Transverse colon (tissue), 4 donors: ENCODE measurements at regions not wholly inside any gene's neighbourhood (a gene's known extent, or its start where the extent isn't known, plus 50 kb on each side); places are given as distances from the start of the nearest gene placed in this dataset.

ENCODE experiments used
- DNase-seq: peaks from one replicate; pipeline ENCODE4 v3.0.0-alpha.2; 2019
- H3K27ac ChIP-seq, 4 donors: fragments of 200-600 bp; sonication (generic); 2 replicates each; pipeline ENCODE4 v1.5.1; 2016 to 2018; ENCODE audit warnings: inconsistent platforms in 4 of 4
- H3K27me3 ChIP-seq: fragments of 200-600 bp; sonication (generic); 2 replicates; pipeline ENCODE4 v1.5.1; 2017; ENCODE audit warnings: inconsistent platforms
- H3K36me3 ChIP-seq, 4 donors: fragments of 200-600 bp; sonication (generic); 2 replicates each; pipeline ENCODE4 v1.5.1; 2017 to 2019; ENCODE audit warnings: inconsistent platforms in 4 of 4
- H3K4me1 ChIP-seq, 4 donors: fragments of 200-600 bp; sonication (generic); 2 replicates each; pipeline ENCODE4 v1.5.1; 2017 to 2020; ENCODE audit warnings: inconsistent platforms in 4 of 4
- H3K4me3 ChIP-seq, 4 donors: fragments of 200-600 bp; sonication (generic); 1 replicate in 1 of 4; 2 replicates in 3 of 4; pipeline versions ENCODE4 v1.5.1 to v1.6.1; 2017 to 2019; ENCODE audit warnings: inconsistent platforms in 4 of 4
- H3K9me3 ChIP-seq, 2 donors: fragments of 200-600 bp; sonication (generic); 2 replicates each; pipeline ENCODE4 v1.5.1; 2017 to 2019; ENCODE audit warnings: inconsistent platforms in 2 of 2
- CTCF ChIP-seq, 5 experiments: fragments of 200-600 bp in 3 of 5; fragments of 450-650 bp in 2 of 5; sonication (generic) in 3 of 5; IDR thresholded peaks; 1 replicate in 2 of 5; 2 replicates in 3 of 5; pipeline ENCODE4 v1.5.1; 2016 to 2017; ENCODE audit warnings: antibody characterized with exemption in 5 of 5, inconsistent platforms in 3 of 5, mild to moderate bottlenecking in 2 of 5, moderate library complexity in 1 of 5
- EP300 ChIP-seq: sonication (generic); formaldehyde crosslinking; IDR thresholded peaks from one replicate; pipeline ENCODE4 v1.6.1; 2017; ENCODE audit warnings: antibody characterized with exemption, low read depth
- POLR2A ChIP-seq: fragments of 450-650 bp; IDR thresholded peaks from one replicate; pipeline ENCODE4 v1.6.1; 2016; ENCODE audit warnings: antibody characterized with exemption, mild to moderate bottlenecking, moderate library complexity
- POLR2AphosphoS5 ChIP-seq, 3 donors: sonication (generic); formaldehyde crosslinking; IDR thresholded peaks; one replicate each; pipeline ENCODE4 v1.6.1; 2016; ENCODE audit warnings: antibody characterized with exemption in 3 of 3
- WGBS, 2 donors: methylation state at CpG; one replicate each; pipeline ENCODE4 v1.1.5; 2018; ENCODE audit warnings: low coverage in 1 of 2; 5-methylcytosine and 5-hydroxymethylcytosine counted together
- in situ Hi-C, 4 donors: fragments of 200-750 bp; cut with MboI; loops; one replicate each; pipeline versions ENCODE4 v1.15.0 to v1.15.1; 2017; ENCODE audit warnings: low sequenced_read_pairs in 3 of 4, low pct_ligation_motif_present in 1 of 4, low pct_unique_long_range_greater_than_20kb in 1 of 4
- intact Hi-C: fragments of 100-400 bp; cut with DNase I; formaldehyde crosslinking; loops from one replicate; pipeline ENCODE4 v1.15.1; 2023; ENCODE audit warnings: low total_unique reads

DNA sequence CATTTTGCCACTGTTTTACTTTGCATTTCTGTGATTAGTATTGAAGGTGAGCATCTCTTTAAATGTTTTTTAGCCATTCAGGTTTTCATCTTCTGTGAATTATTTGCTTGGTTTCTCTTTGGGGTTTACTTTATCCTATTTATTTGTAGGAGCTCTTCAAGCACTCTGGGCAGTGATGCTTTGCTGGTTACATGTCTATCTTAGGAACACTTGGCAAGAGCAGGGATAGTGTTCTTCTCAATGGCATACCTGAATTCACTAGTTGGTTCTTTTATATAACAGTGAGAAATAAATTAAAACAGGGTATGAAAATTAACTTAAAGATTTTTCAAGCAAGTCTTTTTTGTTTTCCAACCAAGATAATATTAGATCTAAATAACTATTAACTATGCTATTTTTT lies 119.7 kb upstream of the BACH2 start:
- Histone ChIP-seq H3K4me1 (peaks cover 0 to 7% (median 0%) of the 10 kb centered on the region in 4 donors), H3K9me3 (no peaks in the 10 kb centered on the region), H3K36me3 (no peaks in the 10 kb centered on the region), H3K27me3 (no peaks in the 10 kb centered on the region), H3K27ac (no peak overlapping the region), H3K4me3 (no peak overlapping the region)
- in situ Hi-C loops, result no loop called here
- TF ChIP-seq CTCF (IDR thresholded peaks at IDR 0.05) (no peak), POLR2A (no peak), POLR2AphosphoS5 (IDR thresholded peaks at IDR 0.05) (no peak), EP300 (no peak)
- no peak for DNase-seq
- intact Hi-C loops, result no loop called here

DNA sequence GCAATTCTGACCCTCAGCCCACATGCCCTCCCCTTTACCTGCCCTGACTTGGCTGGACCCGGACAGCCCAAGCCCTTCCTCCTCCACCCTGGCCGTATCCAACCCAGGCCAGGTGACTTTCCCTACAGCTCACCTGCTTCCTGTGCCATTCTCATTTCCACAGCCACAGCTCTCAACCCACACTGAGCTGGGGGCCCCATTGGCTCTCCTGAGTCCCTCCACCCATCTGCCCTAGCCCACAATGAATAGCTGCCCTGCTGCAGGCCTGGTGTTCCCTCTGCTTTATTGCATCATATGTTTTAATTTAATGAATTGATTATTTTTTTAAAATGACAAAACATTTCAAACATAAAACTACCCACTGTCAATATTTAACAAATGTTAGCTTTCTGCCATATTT lies 118.5 kb upstream of the BACH2 start:
- TF ChIP-seq POLR2AphosphoS5 (IDR thresholded peaks at IDR 0.05) (no peak), CTCF (IDR thresholded peaks at IDR 0.05) (no peak), POLR2A (no peak), EP300 (no peak)
- Histone ChIP-seq H3K9me3 (no peaks in the 10 kb centered on the region), H3K36me3 (no peaks in the 10 kb centered on the region), H3K27me3 (no peaks in the 10 kb centered on the region), H3K4me1 (peaks cover 0 to 7% (median 0%) of the 10 kb centered on the region in 4 donors), H3K4me3 (no peak overlapping the region), H3K27ac (no peak overlapping the region)
- intact Hi-C loops, result no loop called here
- WGBS, 2 donors, result 59% methylated on average over 2 of the region's 2 CpGs; no CpG with 5 or more reads in 1 of the 2 donors
- in situ Hi-C loops, result no loop called here
- DNase-seq, result no peak

GRCh38 chr6:90414352-90414751 lies 117.7 kb upstream of the BACH2 start:
- in situ Hi-C loops, result no loop called here
- TF ChIP-seq CTCF (IDR thresholded peaks at IDR 0.05) (no peak), POLR2AphosphoS5 (IDR thresholded peaks at IDR 0.05) (no peak), POLR2A (no peak), EP300 (no peak)
- H3K27ac ChIP-seq, result no peak overlapping the region
- H3K4me3 ChIP-seq, result no peak overlapping the region
- no peak for DNase-seq
- H3K27me3 ChIP-seq, result no peaks in the 10 kb centered on the region
- intact Hi-C loops, result no loop called here
- peaks cover 0 to 7% (median 0%) of the 10 kb centered on the region in 4 donors for H3K4me1 ChIP-seq
- 54 to 58% methylated on average over 3 to 5 of the region's 5 CpGs for WGBS, 2 donors
- H3K9me3 ChIP-seq, result no peaks in the 10 kb centered on the region
- no peaks in the 10 kb centered on the region for H3K36me3 ChIP-seq

GRCh38 chr6:90413867-90414266 lies 117.2 kb upstream of the BACH2 start:
- H3K9me3 ChIP-seq, result no peaks in the 10 kb centered on the region
- WGBS, 2 donors, result 9 to 31% methylated on average over 2 to 8 of the region's 8 CpGs
- no peaks in the 10 kb centered on the region for H3K36me3 ChIP-seq
- no peaks in the 10 kb centered on the region for H3K27me3 ChIP-seq
- no peak overlapping the region for H3K27ac ChIP-seq
- H3K4me3 ChIP-seq, result peak overlapping the region in 2 of 4 donors; percentile 9 to 34
- H3K4me1 ChIP-seq, result peaks cover 0 to 7% (median 0%) of the 10 kb centered on the region in 4 donors
- intact Hi-C loops (no loop called here), in situ Hi-C loops (no loop called here)
- DNase-seq, result peak; percentile 33
- TF ChIP-seq CTCF (IDR thresholded peaks at IDR 0.05), result no peak
- no peak for TF ChIP-seq POLR2A
- no peak for TF ChIP-seq POLR2AphosphoS5 (IDR thresholded peaks at IDR 0.05)
- no peak for TF ChIP-seq EP300
